Renal cortex interstitium (tissue), 11 donors: ENCODE measurements at regions not wholly inside any gene's neighbourhood (a gene's known extent, or its start where the extent isn't known, plus 50 kb on each side); places are given as distances from the start of the nearest gene placed in this dataset.
"Not testable (repeated sequence)": the region's sequence is repeated elsewhere in the genome, so short reads cannot be mapped to it uniquely, and the experiment has no call there.

Experiments used
- DNase-seq, 11 donors: peaks; one replicate each; pipeline ENCODE4 v3.0.0-alpha.2; 2013; ENCODE audit warnings: low read depth in 9 of 11, low spot score in 4 of 11; ENCODE audit errors: extremely low read depth in 1 of 11

DNA sequence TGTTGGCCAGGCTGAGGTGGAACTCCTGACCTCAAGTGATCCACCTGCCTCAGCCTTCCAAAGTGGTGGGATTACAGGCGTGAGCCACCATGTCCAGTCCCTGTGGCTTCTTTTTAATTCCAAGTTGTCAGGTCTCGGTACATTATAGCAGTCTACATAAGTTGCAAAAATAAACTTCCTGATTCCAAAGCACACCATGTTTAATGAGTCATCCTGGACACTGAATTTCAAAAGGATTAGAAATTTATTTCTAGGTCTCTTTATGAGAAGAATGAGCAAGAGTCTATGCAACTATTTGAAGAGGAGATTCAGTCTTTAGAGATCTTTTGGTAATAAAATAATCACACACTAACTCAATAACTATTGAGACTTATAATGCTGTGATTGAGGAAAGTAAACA lies 63.9 kb upstream of the MCHR2 start:
- DNase-seq, result no peak

- no peak for DNase-seq
Observed at GRCh38 chr6:100050550-100050949, 56.5 kb upstream of the MCHR2 start.

GRCh38 chr6:100043961-100044360 lies 49.9 kb upstream of the MCHR2 start:
- not testable (repeated sequence) for DNase-seq
